ENCODE measurements at regions not wholly inside any gene's neighbourhood (a gene's known extent, or its start where the extent isn't known, plus 50 kb on each side); places are given as distances from the start of the nearest gene placed in this dataset.

- WGBS, 2 donors, result 67 to 73% methylated on average over 5 of the region's 5 CpGs
- no peak overlapping the region for H3K27ac ChIP-seq
Observed at GRCh38 chr1:56202796-56203492, 376.4 kb downstream of the PLPP3 start.

GRCh38 chr1:56202186-56202585 lies 377.2 kb downstream of the PLPP3 start:
- no peak for TF ChIP-seq CTCF (IDR thresholded peaks at IDR 0.05)
- no peak for TF ChIP-seq POLR2A (IDR thresholded peaks at IDR 0.05)
- TF ChIP-seq EP300 (IDR thresholded peaks at IDR 0.05), result no peak
- Histone ChIP-seq H3K27me3 (no peaks in the 10 kb centered on the region), H3K36me3 (no peaks in the 10 kb centered on the region), H3K9me3 (peaks cover 0 to 16% (median 4%) of the 10 kb centered on the region in 4 donors), H3K4me1 (peaks cover 0 to 3% (median 0%) of the 10 kb centered on the region in 4 donors), H3K4me3 (no peak overlapping the region), H3K27ac (no peak overlapping the region)
- DNase-seq (ENCODE audit: low spot score in 2 of 2), result no peak
- 89 to 90% methylated on average over 2 of the region's 2 CpGs for WGBS, 2 donors

More at GRCh38 chr1:56202796-56203492, 376.4 kb downstream of the PLPP3 start:
- peaks cover 0 to 3% (median 0%) of the 10 kb centered on the region in 4 donors for H3K4me1 ChIP-seq
- TF ChIP-seq EP300 (IDR thresholded peaks at IDR 0.05) (no peak), POLR2A (IDR thresholded peaks at IDR 0.05) (no peak), CTCF (IDR thresholded peaks at IDR 0.05) (no peak)
- no peak for DNase-seq (ENCODE audit: low spot score in 2 of 2)
- H3K4me3 ChIP-seq, result no peak overlapping the region
- H3K9me3 ChIP-seq, result peaks cover 0 to 24% (median 4%) of the 10 kb centered on the region in 4 donors
- no peaks in the 10 kb centered on the region for H3K27me3 ChIP-seq
- peaks cover 0 to 7% (median 0%) of the 10 kb centered on the region in 3 donors for H3K36me3 ChIP-seq

GRCh38 chr1:56200896-56201295 lies 378.5 kb downstream of the PLPP3 start:
- Histone ChIP-seq H3K4me3 (no peak overlapping the region), H3K27me3 (no peaks in the 10 kb centered on the region), H3K27ac (no peak overlapping the region), H3K36me3 (no peaks in the 10 kb centered on the region), H3K9me3 (peaks cover 0 to 4% (median 0%) of the 10 kb centered on the region in 4 donors), H3K4me1 (peaks cover 0 to 3% (median 0%) of the 10 kb centered on the region in 4 donors)
- no peak for DNase-seq (ENCODE audit: low spot score in 2 of 2)
- 30 to 67% methylated on average over 2 of the region's 2 CpGs for WGBS, 2 donors
- TF ChIP-seq EP300 (IDR thresholded peaks at IDR 0.05) (no peak), POLR2A (IDR thresholded peaks at IDR 0.05) (no peak), CTCF (IDR thresholded peaks at IDR 0.05) (no peak)

- no peaks in the 10 kb centered on the region for H3K27me3 ChIP-seq
- H3K4me3 ChIP-seq, result no peak overlapping the region
- WGBS, 2 donors, result 74 to 82% methylated on average over 4 of the region's 4 CpGs
- no peak for DNase-seq (ENCODE audit: low spot score in 2 of 2)
- H3K4me1 ChIP-seq, result peaks cover 0 to 3% (median 0%) of the 10 kb centered on the region in 4 donors
- TF ChIP-seq CTCF (IDR thresholded peaks at IDR 0.05) (no peak), POLR2A (IDR thresholded peaks at IDR 0.05) (no peak), EP300 (IDR thresholded peaks at IDR 0.05) (no peak)
- no peaks in the 10 kb centered on the region for H3K9me3 ChIP-seq
- H3K27ac ChIP-seq, result no peak overlapping the region
- H3K36me3 ChIP-seq, result no peaks in the 10 kb centered on the region
Observed at GRCh38 chr1:56200442-56200841, 378.9 kb downstream of the PLPP3 start.

- Histone ChIP-seq H3K4me3 (no peak overlapping the region), H3K27ac (no peak overlapping the region), H3K9me3 (no peaks in the 10 kb centered on the region), H3K27me3 (no peaks in the 10 kb centered on the region), H3K4me1 (peaks cover 0 to 3% (median 0%) of the 10 kb centered on the region in 4 donors), H3K36me3 (no peaks in the 10 kb centered on the region)
- no peak for TF ChIP-seq CTCF (IDR thresholded peaks at IDR 0.05)
- no peak for TF ChIP-seq POLR2A (IDR thresholded peaks at IDR 0.05)
- TF ChIP-seq EP300 (IDR thresholded peaks at IDR 0.05), result no peak
- no peak for DNase-seq (ENCODE audit: low spot score in 2 of 2)
- 81 to 94% methylated on average over 1 of the region's 1 CpG for WGBS, 2 donors
Observed at GRCh38 chr1:56199956-56200355, 379.4 kb downstream of the PLPP3 start.

Measured in tibial nerve (tissue), 4 donors.